Activated CD8-positive, alpha-beta T cell treated with anti-CD3 and anti-CD28 coated beads for 36 hours (primary cell): ENCODE measurements at regions not wholly inside any gene's neighbourhood (a gene's known extent, or its start where the extent isn't known, plus 50 kb on each side); places are given as distances from the start of the nearest gene placed in this dataset.
A peak's percentile ranks its signal among the peaks of the same experiment; 100 is the strongest.

Source experiments
- ATAC-seq: fragments of 200-7000 bp; cut with Tn5 transposase; one replicate; pipeline ENCODE4 v1.10.0; 2021; ENCODE audit warnings: mild to moderate bottlenecking, moderate library complexity
- CTCF ChIA-PET: fragments of 350-600 bp; sonication (Branson Sonifier 250); formaldehyde crosslinking; loops from one replicate; lab custom pipeline; 2021; ENCODE audit warnings: antibody characterized with exemption; lab: Charles Lee
- POLR2A ChIA-PET: fragments of 350-600 bp; sonication (Branson Sonifier 250); formaldehyde crosslinking; loops from one replicate; lab custom pipeline; 2021; ENCODE audit warnings: antibody characterized with exemption; lab: Charles Lee
- DNase-seq: peaks from one replicate; pipeline ENCODE4 v3.0.0-alpha.2; 2020
- H3K27ac Mint-ChIP-seq: one replicate; pipeline ENCODE4 v1.8.0; 2021; ENCODE audit warnings: mild to moderate bottlenecking, mixed read lengths
- H3K27me3 Mint-ChIP-seq: one replicate; pipeline ENCODE4 v1.8.0; 2021; ENCODE audit warnings: mixed read lengths
- H3K36me3 Mint-ChIP-seq: one replicate; pipeline ENCODE4 v1.8.0; 2021; ENCODE audit warnings: low read depth, mixed read lengths
- H3K4me1 Mint-ChIP-seq: one replicate; pipeline ENCODE4 v1.8.0; 2021; ENCODE audit warnings: low read depth, mixed read lengths
- H3K4me3 Mint-ChIP-seq: one replicate; pipeline ENCODE4 v1.8.0; 2021; ENCODE audit warnings: mild to moderate bottlenecking, moderate library complexity, mixed read lengths
- H3K9me3 Mint-ChIP-seq: one replicate; pipeline ENCODE4 v1.8.0; 2021; ENCODE audit warnings: mixed read lengths
- intact Hi-C: fragments of 100-400 bp; cut with micrococcal nuclease; formaldehyde crosslinking; loops from one replicate; pipeline ENCODE4 v1.10.0; 2022
- TF ChIP-seq, protein P1 (sequence below): fragments of 200-600 bp; IDR thresholded peaks from one replicate; pipeline ENCODE4 v1.8.0; 2022; ENCODE audit warnings: antibody characterized with exemption, mild to moderate bottlenecking

GRCh38 chr6:99120641-99121040 lies 172.9 kb upstream of the FBXL4 start:
- peaks cover 19% of the 10 kb centered on the region for H3K27me3 Mint-ChIP-seq
- H3K4me3 Mint-ChIP-seq, result no peak overlapping the region

DNA sequence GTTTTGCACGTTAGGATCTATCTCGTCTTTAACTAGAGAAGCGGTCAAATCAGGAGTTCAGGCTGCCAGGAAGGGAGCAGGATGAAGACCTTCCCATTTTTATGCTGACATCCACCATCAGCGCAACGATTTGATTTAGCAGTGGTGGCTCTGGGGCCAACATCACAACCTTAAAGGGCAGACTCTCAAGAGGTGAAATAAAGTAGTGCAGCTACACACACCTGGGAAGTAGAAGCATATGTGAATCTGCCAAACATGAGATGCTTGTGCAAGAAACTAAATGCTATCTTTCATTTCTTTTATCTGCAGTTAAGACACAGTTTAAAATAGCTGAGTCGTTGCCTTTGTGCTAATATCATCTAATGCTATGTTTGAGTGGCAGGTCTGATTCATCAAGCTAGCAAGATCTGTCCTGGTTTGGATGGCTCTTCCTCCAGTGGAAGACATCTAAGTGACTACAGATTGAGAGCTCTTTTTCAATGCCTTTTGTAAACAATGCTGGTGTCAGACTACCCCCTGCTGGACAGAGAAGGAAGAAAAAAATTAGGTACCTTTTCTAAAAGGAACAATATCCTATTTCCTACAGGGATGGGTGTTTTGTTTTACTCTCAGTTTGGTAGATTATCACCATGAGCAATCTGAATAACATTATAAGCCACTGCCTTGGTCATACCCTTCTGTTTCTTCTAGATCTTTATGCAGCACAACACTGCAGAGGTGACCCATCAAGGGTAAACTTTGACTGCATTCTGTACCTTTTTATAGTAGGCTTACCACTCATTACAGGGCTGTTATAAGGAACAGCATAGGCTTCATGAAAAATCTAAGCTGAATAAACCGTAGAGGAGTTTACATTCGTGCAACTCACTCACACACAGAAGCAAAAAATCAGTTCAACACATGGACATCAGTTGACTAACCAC lies 171.6 kb upstream of the FBXL4 start:
- ATAC-seq (peak; percentile 51), DNase-seq (peak; percentile 30)
- no peak overlapping the region for H3K4me3 Mint-ChIP-seq
- no peaks in the 10 kb centered on the region for H3K36me3 Mint-ChIP-seq
- H3K27me3 Mint-ChIP-seq, result peaks cover 21% of the 10 kb centered on the region
- H3K4me1 Mint-ChIP-seq, result no peaks in the 10 kb centered on the region
- H3K27ac Mint-ChIP-seq, result no peak overlapping the region
- TF ChIP-seq, protein P1, sequence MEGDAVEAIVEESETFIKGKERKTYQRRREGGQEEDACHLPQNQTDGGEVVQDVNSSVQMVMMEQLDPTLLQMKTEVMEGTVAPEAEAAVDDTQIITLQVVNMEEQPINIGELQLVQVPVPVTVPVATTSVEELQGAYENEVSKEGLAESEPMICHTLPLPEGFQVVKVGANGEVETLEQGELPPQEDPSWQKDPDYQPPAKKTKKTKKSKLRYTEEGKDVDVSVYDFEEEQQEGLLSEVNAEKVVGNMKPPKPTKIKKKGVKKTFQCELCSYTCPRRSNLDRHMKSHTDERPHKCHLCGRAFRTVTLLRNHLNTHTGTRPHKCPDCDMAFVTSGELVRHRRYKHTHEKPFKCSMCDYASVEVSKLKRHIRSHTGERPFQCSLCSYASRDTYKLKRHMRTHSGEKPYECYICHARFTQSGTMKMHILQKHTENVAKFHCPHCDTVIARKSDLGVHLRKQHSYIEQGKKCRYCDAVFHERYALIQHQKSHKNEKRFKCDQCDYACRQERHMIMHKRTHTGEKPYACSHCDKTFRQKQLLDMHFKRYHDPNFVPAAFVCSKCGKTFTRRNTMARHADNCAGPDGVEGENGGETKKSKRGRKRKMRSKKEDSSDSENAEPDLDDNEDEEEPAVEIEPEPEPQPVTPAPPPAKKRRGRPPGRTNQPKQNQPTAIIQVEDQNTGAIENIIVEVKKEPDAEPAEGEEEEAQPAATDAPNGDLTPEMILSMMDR, result peak; percentile 63
- intact Hi-C loops, result no loop called here
- H3K9me3 Mint-ChIP-seq, result no peaks in the 10 kb centered on the region
- POLR2A ChIA-PET, result no interaction called here
- CTCF ChIA-PET, result interaction anchor here (0.6 to 1.9 kb wide), 20 partner anchors 8 to 1625 kb away, joined by 3 to 7 read pairs (median 3); no protein-coding TSS in a partner anchor

More at GRCh38 chr6:99120641-99121040, 172.9 kb upstream of the FBXL4 start:
- TF ChIP-seq, protein P1, result no peak
- DNase-seq, result no peak
- intact Hi-C loops, result no loop called here
- Mint-ChIP-seq H3K9me3 (no peaks in the 10 kb centered on the region), H3K36me3 (no peaks in the 10 kb centered on the region), H3K27ac (no peak overlapping the region), H3K4me1 (no peaks in the 10 kb centered on the region)
- ChIA-PET CTCF (interaction anchor here (0.6 to 1.9 kb wide), 2 partner anchors 11 to 38 kb away, joined by 3 to 7 read pairs; no protein-coding TSS in a partner anchor), POLR2A (no interaction called here)
- no peak for ATAC-seq

DNA sequence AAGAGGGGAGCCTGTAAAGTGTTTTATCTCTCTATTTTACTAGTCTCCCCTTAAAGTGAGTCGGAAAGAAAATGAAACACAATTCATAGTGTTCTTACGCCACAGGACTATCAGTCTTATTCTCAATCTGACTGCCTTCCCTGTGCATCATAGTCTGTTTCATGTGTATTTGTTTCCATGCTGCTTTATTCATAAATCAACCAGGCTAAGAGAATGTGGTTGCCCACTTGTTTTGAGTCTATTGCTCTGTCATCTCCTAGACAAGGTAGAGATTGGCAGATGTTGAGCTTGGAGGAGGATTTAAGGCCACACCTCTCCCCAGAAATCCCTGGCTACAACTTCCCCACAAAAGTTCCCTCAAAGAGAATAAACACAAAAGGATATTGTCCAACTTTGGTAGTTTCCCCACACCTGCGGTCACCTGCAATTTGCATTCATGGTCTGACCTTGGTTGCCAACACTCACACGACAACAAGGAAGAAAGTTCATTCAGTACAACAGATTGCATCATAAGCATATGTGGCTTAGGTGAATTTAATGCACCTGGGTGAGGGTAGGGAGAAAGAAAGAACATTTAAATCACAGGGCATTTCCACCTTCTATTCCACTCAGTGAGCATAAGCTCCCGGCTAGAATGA lies 167.1 kb upstream of the FBXL4 start:
- H3K36me3 Mint-ChIP-seq, result no peaks in the 10 kb centered on the region
- no peak for DNase-seq
- ChIA-PET CTCF (no interaction called here), POLR2A (no interaction called here)
- H3K9me3 Mint-ChIP-seq, result no peaks in the 10 kb centered on the region
- no peak for ATAC-seq
- TF ChIP-seq, protein P1, result no peak
- intact Hi-C loops, result no loop called here
- peaks cover 20% of the 10 kb centered on the region for H3K27me3 Mint-ChIP-seq
- H3K27ac Mint-ChIP-seq, result no peak overlapping the region
- no peaks in the 10 kb centered on the region for H3K4me1 Mint-ChIP-seq
- no peak overlapping the region for H3K4me3 Mint-ChIP-seq

- intact Hi-C loops, result no loop called here
- Mint-ChIP-seq H3K4me3 (no peak overlapping the region), H3K4me1 (no peaks in the 10 kb centered on the region), H3K36me3 (no peaks in the 10 kb centered on the region), H3K27ac (no peak overlapping the region), H3K9me3 (no peaks in the 10 kb centered on the region), H3K27me3 (peaks cover 14% of the 10 kb centered on the region)
- DNase-seq (no peak), ATAC-seq (no peak)
- ChIA-PET POLR2A (no interaction called here), CTCF (interaction anchor here (0.9 to 1.4 kb wide), 2 partner anchors 8 kb away, joined by 3 to 4 read pairs; no protein-coding TSS in a partner anchor)
- TF ChIP-seq, protein P1, result no peak
Observed at GRCh38 chr6:99111590-99111989, 163.8 kb upstream of the FBXL4 start.
